ENCODE measurements at regions not wholly inside any gene's neighbourhood (a gene's known extent, or its start where the extent isn't known, plus 50 kb on each side); places are given as distances from the start of the nearest gene placed in this dataset.
A peak's percentile ranks its signal among the peaks of the same experiment; 100 is the strongest.
"Not testable (repeated sequence)": the region's sequence is repeated elsewhere in the genome, so short reads cannot be mapped to it uniquely, and the experiment has no call there.

DNA sequence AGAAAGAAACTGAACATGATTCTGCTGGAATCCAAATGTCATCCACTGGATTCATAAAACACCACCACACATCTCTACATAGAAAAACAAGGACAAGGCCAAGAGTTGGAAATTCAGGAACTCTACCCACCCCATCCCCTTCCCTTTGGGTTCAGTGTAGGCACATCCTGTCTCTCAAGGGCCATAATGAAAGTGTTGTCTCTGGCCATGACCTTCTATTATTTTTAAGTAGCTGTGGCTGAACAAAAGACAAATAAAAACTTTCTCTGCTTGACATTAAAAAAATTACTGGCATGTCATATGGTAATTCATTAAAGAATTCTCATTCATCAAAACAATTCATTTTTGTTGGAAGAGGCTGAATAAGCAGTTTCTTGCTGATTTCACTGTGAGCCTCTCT is 54.9 kb upstream of the ZBTB18 start:
- no peak for DNase-seq

DNA sequence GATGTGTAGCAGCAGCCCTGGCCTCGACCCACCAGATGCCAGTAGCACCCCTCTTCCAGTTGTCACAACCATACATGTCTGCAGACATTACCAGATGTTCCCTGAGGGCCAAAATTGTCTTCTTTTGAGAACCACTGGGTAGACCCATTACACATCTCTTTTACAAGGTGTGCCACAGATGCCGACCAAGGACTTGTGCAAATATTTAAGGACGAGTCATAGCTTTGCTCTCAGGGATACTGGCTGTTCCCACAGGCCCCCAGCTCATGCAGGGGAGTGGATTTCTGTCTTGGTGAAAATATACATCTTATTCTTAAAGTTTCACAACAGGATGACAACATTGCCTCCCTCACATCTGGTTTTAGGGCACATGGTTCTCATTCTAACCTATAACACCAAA is 59.4 kb upstream of the ZBTB18 start:
- DNase-seq = no peak

DNA sequence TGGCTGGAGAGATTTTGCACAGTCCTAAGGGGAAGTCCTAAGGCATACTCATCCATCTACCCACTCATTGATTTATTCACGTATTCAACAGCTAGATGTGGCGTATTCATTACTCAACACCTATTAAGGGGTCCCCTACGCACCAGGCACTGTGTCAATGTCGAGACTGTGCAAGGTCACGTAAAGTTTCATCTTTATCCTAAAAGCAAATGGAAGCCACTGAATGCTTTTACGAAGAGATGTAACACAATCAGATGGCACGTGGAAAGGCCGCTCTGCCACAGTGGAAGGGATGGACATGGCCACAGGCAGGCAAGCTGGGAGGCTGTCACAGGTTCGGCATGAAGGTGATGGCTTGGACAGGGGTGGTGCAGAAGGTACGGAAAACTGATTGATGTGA is 66.3 kb upstream of the ZBTB18 start:
- DNase-seq = no peak

DNA sequence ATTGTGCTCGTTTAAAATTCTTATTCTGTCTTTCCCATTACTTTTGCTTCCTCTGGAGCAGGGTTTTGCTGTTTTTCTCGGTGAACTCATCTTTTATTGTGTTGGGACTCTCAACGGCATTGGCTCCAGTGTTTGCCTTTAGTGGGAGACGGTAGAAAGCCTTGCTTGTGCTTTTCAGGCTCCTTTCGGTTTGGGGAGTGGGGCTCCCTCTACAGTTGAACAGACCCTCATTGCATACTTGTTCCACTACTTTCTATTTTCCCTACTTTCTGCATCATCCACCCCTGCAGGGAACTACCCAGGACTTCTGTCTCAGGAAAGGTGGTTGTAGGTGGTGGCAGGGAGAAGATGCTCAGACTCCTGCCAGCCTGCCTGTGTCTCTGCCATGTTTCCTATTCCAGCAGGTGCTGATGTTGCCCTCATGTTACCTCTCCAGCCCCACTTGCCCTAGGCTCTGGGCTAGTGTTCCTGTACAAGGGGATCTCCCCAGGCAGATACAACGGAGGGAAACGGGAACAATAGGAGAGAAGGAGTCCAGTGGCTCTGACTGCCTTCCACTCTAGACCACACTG is 68.5 kb upstream of the ZBTB18 start:
- no peak for DNase-seq

DNA sequence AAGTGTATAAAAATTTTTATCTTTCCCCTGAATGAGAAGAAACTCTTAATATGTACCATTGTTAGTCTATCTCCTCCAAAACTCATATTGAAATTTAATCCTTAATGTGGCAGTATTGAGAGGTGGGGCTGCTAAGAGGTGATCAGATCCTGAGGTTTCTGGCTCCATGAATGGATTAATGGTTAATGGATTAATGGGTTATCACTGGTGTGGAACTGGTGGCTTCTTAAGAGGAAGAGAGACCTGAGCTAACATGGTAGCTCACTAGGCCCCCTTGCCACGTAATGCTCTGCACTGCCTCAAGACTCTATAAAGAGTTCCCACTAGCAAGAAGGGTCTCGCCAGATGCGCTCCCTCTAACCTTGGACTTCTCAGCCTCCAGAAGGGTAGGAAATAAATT is 70.6 kb upstream of the ZBTB18 start:
- DNase-seq = no peak

DNA sequence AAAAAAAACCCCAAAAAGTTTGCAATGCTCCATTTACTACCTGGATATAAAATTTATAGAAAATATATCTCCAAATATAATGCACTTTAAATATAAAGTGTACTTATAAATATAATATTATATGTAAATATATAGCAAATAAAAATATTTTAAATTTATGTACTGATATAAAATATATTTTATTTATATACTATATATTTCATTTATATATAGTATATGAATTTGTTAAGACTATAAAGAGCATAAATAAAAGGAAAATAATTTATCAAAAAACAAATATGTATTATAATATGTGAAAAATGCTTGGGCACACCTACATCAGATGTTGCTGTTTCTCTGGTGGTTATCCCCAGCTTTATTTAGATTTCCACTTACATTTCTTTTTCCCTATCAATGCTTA is 71.0 kb upstream of the ZBTB18 start:
- no peak for DNase-seq

DNA sequence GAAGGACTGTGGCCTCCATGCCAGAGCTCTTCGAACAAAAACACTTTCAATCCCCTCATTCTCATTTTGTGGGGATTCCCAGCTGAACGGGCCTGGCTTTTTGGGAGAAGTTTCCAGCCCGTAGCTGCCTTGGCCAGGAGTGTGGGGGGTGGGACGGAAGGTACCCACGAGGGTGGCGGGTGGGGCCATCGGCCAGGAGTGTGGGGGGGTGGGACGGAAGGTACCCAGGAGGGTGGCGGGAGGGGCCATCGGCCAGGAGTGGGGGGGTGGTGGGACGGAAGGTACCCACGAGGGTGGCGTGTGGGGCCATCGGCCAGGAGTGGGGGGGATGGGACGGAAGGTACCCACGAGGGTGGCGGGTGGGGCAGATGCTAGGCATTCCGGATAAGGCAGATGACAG is 71.7 kb upstream of the ZBTB18 start:
- DNase-seq = no peak

DNA sequence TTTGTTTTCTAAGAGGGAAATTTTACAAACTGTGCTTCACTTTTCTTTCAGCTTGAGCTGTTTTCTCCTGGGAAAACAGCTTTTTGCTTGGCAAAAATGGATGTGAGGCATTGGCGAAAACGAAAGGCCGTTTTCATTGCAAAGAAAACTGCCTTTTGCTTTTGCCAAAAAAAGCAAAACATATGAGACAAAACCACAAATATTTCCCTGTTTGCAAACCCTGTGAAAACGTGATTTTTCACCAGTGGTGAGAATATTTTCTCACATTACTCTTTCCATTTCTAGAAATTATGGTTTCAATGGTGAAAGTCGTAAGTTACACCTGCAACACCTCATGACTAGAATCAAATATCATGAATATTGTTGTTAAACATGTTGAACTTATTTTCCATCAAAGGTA is 74.0 kb upstream of the ZBTB18 start:
- DNase-seq = no peak

DNA sequence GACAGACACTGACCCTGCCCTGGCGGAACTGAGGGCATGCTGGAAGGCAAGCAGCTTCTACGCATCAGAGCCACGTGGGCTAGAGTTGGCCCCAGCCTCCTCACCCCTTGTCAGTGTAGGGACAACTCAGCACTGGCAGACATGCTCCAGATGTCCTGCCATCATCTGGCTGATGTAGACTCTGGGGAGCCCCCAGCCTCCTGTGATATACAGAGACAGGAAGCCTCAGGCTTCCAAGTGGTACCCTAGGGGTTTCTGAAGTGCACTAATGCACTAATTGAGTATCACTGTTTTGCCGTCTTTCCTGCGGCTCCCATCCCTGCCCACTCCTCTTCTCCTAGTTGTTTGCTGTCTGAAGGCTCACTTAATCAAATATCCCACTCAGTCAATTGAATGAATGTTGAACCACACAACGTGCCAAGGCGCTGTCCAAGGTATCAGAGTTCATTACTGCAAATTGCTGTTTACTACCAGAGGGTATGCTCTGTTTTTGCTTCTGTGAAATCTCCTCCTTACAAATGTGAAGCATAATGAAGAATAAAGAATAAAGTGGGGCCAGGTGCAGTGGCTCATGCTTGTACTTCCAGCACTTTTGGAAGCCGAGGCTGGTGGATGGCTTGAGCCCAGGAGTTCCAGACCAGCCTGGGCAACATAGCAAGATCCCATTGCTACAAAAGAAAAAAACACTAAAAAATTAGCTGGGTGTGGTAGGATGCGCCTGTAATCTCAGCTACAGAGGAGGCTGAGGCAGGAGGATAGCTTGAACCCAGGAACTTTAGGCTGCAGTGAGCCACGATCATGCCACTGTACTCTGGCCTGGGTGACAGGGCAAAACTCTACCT is 76.4 kb upstream of the ZBTB18 start:
- DNase-seq = no peak

DNA sequence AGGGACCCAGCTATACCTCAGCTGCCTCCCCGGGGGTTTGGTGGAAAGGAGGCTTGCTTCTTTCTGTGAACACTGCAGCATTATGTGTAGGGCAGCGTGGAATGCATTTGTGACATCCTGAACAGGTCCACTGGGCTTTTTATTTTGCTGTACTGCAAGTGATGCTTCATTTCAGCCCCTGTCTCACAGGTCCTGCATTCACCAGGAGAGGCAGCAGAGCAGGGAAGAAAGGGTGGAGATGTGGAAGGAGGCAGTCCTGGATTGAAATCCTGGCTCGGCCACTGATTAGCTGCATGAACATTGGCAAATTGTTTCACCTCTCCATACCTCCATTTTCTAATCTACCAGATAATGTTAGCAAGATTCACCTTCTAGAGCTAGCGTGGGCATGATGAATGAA is 77.9 kb upstream of the ZBTB18 start:
- DNase-seq = no peak

DNA sequence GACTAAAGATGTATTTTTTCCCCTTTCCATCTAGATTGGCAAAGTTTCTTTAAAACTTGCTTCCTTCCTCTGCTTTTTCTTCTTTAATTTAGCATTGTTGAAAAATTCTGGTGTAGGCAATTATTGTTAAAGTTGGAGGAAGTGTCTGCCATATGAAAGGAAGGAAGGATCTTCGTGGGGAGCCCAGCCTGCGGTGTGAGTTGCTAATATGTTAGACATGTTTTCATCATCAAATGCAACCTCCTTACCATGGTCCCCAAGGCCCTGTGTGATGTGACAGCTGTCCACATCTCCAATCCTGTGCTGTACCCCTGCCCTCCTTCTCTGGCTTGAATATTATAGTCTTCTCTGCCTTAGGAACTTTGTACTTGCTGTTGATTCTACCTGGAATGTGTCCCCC is 81.0 kb upstream of the ZBTB18 start:
- no peak for DNase-seq

DNA sequence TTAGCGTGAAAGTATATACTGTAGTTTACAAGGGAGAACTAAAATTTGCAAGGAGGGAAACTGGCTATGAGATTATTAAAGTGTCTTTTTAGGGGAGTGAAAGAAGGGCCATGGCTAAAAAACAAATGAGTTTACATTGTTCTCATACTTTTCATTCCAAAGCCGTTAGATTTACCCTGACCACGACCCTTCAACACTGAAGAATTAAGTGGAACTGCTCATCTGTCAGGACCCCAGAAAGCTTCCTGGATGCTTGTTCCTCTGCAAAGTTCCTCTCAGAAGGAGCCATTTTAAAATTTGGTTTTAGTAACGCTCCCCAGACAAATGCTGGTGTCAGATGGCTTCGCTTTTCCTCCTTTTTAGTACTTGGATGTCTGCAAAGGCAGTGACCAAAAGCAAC is 82.7 kb upstream of the ZBTB18 start:
- no peak for DNase-seq

DNA sequence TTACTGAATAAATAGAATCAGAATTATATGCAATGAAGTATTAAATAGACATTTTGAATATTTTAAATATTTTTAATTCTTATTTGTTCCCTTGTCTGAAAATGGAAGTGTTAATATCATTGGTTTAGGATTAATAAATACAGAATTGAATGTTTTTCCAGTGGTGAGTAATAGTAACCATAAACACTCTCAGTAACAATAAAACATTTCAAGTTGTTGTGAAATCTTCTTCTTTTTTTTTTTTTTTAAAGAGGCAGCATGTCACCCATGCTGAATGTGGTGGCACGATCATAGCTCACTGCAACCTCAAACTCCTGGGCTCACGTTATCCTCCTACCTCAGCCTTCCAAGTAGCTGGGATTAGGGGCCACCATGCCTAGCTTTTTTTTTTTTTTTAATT is 86.2 kb upstream of the ZBTB18 start:
- DNase-seq = no peak

DNA sequence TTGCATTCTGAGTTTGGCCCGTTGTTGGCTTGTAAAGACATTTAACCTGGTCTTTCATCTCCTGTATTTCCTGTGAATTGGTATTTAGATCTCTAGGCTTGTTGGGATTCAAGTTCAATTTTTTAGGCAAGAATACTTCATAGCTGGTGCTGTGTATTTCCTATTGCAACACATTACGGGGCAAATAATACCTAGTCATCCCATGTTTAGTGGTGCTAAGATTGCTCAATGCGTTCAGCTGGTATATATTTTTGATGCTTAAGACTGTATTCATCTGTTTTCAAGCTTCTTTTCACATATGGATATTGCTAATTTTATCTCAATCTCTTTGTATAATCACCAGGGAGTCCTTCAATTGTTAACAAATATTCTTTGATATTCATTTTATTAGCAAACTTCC is 87.5 kb upstream of the ZBTB18 start:
- no peak for DNase-seq

DNA sequence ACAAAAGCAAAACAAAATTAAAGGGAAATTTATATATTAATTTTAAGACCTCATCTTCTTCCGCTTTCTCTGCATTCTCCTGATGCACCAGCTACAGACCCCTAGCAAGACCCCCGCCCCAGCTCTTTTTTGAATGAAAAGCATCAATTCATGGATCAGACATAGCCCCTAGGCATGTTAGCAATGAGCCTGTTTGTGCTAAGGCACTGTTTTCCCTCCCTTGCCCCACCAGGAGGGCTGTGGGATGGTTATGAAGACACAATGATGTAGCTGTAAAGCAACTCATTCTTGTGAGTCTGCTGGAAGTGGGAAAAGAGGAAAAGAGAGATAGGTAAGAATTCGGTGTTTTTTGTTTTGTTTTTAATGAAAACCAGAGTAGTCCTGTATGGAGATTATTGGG is 88.5 kb upstream of the ZBTB18 start:
- DNase-seq = no peak

DNA sequence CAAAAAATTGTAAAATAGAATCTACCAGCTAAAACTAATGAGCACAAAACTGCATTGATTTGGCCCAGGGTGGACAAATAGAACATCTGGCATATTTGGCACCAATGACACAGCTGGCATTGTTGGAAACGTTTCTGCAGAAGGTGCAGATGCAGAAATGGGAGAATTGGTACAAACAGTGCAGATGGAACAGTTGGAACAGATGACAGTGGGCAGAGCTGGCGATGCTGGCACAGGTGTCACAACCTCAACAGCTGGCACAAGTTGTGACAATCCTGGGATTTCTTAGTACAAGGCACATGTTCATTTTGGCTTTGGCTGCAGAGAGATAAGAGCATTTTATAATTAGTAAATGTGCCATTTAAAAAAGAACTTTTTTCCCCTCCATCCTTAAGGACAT is 91.1 kb upstream of the ZBTB18 start:
- no peak for DNase-seq

DNA sequence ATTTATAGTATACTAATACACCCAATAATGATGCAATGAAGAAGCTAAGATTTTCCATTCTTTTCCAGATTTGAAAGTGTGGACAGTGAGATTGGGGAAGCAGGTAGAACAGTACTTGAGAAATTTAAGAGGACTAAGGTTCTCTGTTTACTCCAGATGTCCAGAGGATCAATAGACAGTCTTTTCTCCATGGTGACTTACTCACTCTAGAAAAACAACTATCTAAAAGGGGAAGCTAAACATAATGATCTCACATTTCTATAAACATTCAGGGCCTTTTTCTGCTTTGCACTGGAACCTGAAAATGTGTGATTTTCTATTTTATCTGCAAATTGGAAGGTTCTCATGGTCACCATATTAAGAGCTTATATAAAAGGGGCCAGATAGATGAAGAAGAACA is 93.9 kb upstream of the ZBTB18 start:
- DNase-seq = no peak

DNA sequence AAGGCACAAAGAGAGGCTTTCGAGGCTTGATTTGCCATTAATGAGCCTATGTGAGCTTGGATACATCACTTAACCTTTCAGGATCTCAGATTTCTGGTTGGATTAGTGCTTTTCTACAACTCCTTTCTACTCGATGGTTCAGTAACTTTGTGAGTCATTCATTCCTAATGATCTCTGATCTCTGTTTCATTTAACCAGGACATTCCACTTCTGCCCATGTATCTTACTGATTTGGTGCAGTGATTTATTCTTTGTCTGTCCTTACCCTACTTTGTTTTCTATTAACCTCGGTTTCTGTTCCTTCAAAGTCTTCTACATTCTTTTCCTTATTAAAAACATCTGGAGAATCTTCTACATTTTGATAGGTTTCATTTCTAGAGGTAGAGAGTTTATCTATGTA is 94.6 kb upstream of the ZBTB18 start:
- no peak for DNase-seq

DNA sequence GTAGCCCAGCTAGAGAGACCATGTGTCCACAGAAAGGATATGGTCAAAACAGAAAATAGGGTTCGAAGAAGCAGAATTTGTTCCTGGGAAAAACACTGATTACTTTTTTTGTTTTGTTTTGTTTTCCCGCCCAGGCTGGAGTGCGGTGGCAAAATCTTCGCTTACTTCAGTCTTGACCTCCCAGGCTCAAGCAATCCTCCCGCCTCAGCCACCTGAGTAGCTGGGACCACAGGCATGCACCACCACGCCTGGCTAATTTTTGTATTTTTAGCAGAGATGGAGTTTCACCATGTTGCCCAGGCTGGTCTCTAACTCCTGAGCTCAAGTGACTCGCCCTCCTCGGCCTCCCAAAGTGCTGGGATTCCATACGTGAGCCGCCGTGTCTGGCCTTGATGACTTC is 99.9 kb upstream of the ZBTB18 start:
- DNase-seq = not testable (repeated sequence)

DNA sequence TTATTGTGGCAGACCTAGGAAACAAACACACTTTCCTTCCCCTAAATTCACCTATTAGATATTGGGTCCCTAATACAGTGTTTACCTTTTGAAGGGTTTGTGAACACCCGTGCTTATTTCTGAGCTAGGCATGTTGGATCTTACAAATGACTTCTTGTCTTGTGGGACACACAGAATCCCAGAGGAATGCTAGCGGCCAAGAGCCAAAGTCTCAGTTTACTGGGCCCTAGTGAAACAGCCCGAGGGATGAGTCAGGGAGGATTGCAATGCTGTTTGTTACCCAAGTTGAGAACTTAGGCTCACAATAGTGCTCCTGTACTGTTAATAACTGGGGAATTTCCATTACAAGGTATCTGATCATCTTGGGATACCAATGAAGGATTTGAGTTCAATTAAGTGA is 100.1 kb upstream of the AKT3 start:
- no peak for DNase-seq

DNA sequence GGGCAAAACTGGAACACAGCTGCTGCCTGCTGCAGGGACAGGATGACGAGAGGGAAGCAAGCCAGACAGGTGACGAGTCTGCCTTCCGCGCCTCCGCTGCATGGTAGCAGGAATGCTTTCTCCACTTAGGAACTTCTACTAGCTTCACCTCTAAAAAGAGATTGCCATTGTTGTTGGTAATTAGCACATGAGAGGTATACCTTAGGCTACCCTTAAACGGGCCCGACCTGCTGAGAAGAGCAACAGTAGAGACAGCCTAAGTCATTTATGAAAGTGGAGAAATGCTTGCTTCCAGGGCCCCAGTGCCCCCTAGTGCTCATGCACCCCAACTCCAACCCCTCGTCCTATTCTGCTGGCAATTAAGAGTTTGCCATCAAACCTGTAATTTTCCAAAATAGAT is 96.9 kb upstream of the AKT3 start:
- peak; percentile 66 for DNase-seq

DNA sequence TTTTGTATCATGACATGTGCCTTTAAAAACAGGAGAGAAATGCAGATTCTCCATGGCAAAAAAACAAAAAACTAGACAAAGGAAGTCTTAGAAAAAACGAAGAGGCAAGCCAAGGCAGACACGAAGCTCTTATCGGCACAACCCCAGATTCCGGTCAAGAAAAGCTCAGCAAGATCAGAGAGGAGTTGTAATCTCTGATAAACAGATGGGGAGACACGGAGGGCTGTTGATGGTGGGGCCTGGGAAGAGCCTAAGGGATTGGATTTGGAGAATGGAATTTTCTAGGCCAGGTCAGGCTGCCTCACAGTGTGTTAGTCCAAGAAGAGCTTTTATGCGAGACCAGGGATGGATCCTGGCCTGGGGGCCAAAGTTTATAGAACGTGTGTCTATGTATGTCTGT is 96.2 kb upstream of the AKT3 start:
- no peak for DNase-seq

DNA sequence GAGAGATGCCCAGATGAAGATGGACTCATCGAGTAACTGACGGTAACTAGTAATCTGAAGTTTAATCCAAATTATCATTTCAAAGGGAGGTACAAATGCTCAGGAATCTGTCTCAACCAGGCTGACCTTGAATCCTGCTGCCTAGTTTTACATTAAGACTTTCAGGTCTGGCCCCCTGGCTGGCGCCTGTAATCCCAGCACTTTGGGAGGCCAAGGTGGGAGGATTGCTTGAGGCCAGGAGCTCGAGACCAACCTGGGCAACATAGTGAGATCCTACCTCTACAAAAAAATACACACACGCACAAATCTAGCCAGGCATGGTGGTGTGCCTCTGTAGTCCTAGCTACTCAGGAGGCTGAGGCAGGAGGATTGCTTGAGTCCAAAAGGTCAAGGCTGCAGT is 95.7 kb upstream of the AKT3 start:
- DNase-seq = no peak

DNA sequence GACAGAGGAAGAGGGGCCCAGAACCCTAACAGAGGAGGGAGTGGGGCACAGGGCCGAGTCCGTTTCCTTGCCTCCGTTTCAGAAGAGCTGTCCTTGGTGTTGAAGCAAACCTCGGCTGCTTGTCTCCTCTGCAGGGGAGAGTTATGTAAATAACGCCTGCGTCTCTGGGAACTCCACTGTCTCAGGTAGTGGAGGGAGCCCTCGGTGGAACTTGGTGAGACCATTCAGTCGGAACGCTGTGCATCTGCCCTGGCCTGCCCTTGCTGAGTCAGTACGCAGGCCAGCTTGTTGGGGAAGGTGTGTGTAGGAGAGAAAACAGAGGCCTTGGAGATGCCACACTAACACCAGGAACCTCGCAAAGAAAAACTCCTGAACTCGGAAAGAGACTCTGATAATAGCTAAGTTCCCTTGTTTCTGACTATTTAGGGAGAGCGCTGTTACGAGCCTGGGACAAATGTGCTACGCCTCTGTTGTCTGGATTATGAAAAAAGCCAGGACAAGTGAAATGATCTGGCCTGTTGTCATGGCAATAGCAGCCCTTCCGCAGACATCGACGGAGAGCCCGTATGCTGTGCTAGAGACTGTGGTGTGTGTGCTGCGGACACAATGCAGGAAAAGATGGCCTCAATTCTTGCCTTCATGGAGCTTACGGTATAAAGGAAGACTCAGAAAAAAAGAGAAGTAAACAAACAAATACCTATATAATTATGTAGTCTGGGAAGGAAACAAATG is 94.6 kb upstream of the AKT3 start:
- DNase-seq = no peak
